ENCODE measurements at regions not wholly inside any gene's neighbourhood (a gene's known extent, or its start where the extent isn't known, plus 50 kb on each side); places are given as distances from the start of the nearest gene placed in this dataset.

DNA sequence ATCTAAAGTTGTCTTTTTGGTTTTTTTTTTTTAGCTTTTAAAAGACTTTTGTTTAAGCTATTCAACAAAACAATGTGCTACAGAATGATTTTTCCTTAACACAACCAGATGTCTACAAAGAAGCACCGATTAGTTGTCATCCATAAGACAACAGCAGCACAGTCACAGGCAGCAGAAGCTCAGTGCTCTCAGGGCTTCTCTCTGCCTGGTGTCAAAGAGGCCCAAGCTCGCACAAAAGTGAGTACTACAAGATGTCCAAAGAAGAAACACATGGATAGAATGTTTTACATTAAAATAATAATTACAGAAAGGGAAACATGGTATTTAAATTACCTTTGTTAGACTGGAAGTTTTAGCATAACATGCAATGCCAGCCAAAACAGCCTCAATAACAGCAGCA, 81.6 kb downstream of the DNAAF9 start:
- TF ChIP-seq, protein P1, sequence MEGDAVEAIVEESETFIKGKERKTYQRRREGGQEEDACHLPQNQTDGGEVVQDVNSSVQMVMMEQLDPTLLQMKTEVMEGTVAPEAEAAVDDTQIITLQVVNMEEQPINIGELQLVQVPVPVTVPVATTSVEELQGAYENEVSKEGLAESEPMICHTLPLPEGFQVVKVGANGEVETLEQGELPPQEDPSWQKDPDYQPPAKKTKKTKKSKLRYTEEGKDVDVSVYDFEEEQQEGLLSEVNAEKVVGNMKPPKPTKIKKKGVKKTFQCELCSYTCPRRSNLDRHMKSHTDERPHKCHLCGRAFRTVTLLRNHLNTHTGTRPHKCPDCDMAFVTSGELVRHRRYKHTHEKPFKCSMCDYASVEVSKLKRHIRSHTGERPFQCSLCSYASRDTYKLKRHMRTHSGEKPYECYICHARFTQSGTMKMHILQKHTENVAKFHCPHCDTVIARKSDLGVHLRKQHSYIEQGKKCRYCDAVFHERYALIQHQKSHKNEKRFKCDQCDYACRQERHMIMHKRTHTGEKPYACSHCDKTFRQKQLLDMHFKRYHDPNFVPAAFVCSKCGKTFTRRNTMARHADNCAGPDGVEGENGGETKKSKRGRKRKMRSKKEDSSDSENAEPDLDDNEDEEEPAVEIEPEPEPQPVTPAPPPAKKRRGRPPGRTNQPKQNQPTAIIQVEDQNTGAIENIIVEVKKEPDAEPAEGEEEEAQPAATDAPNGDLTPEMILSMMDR (IDR thresholded peaks at IDR 0.05): no peak
- TF ChIP-seq POLR2A (IDR thresholded peaks at IDR 0.05): no peak

Measured in adrenal gland (tissue), 5 donors.